ENCODE measurements at regions not wholly inside any gene's neighbourhood (a gene's known extent, or its start where the extent isn't known, plus 50 kb on each side); places are given as distances from the start of the nearest gene placed in this dataset.

GRCh38 chr1:191348328-191348727 is 809.9 kb upstream of the RGS18 start:
- TF ChIP-seq CTCF (IDR thresholded peaks at IDR 0.05; ENCODE audit: extremely low read depth, insufficient read depth, missing control alignments), result no peak
- in situ Hi-C loops (cut with MboI; ENCODE audit: low pct_unique_long_range_greater_than_20kb, low sequenced_read_pairs, unreplicated experiment), result no loop called here
- DNase-seq (ENCODE audit: low spot score), result no peak

- no peak for TF ChIP-seq CTCF (IDR thresholded peaks at IDR 0.05; ENCODE audit: extremely low read depth, insufficient read depth, missing control alignments)
- in situ Hi-C loops (cut with MboI; ENCODE audit: low pct_unique_long_range_greater_than_20kb, low sequenced_read_pairs, unreplicated experiment), result no loop called here
- DNase-seq (ENCODE audit: low spot score), result no peak
Measured at GRCh38 chr1:191350938-191351337, 807.3 kb upstream of the RGS18 start.

GRCh38 chr1:191358724-191359123 is 799.5 kb upstream of the RGS18 start:
- in situ Hi-C loops (cut with MboI; ENCODE audit: low pct_unique_long_range_greater_than_20kb, low sequenced_read_pairs, unreplicated experiment), result no loop called here
- no peak for TF ChIP-seq CTCF (IDR thresholded peaks at IDR 0.05; ENCODE audit: extremely low read depth, insufficient read depth, missing control alignments)

GRCh38 chr1:191366686-191367085 is 791.6 kb upstream of the RGS18 start:
- no peak for DNase-seq (ENCODE audit: low spot score)
- no peak for TF ChIP-seq CTCF (IDR thresholded peaks at IDR 0.05; ENCODE audit: extremely low read depth, insufficient read depth, missing control alignments)
- in situ Hi-C loops (cut with MboI; ENCODE audit: low pct_unique_long_range_greater_than_20kb, low sequenced_read_pairs, unreplicated experiment), result no loop called here

More at GRCh38 chr1:191358724-191359123, 799.5 kb upstream of the RGS18 start:
- DNase-seq (ENCODE audit: low spot score), result no peak

- in situ Hi-C loops (cut with MboI; ENCODE audit: low pct_unique_long_range_greater_than_20kb, low sequenced_read_pairs, unreplicated experiment), result no loop called here
- DNase-seq (ENCODE audit: low spot score), result no peak
- TF ChIP-seq CTCF (IDR thresholded peaks at IDR 0.05; ENCODE audit: extremely low read depth, insufficient read depth, missing control alignments), result no peak
Measured at GRCh38 chr1:191368891-191369654, 789.2 kb upstream of the RGS18 start.

- no peak for DNase-seq (ENCODE audit: low spot score)
- TF ChIP-seq CTCF (IDR thresholded peaks at IDR 0.05; ENCODE audit: extremely low read depth, insufficient read depth, missing control alignments), result no peak
- in situ Hi-C loops (cut with MboI; ENCODE audit: low pct_unique_long_range_greater_than_20kb, low sequenced_read_pairs, unreplicated experiment), result no loop called here
Measured at GRCh38 chr1:191371626-191372025, 786.6 kb upstream of the RGS18 start.

Data from GM13977 (cell line).